Smooth muscle cell (in vitro differentiated cells): ENCODE measurements at regions not wholly inside any gene's neighbourhood (a gene's known extent, or its start where the extent isn't known, plus 50 kb on each side); places are given as distances from the start of the nearest gene placed in this dataset.
"Not testable (repeated sequence)": the region's sequence is repeated elsewhere in the genome, so short reads cannot be mapped to it uniquely, and the experiment has no call there.

Experiments
- DNase-seq: peaks from one replicate; lab custom pipeline; 2025; ENCODE audit not compliant: unreplicated experiment; lab: John Stamatoyannopoulos, UW
- H2AFZ ChIP-seq: fragments of 200-600 bp; sonication (generic); 2 replicates; pipeline ENCODE4 v1.6.0; 2016; ENCODE audit warnings: antibody characterized with exemption, low read depth, mild to moderate bottlenecking
- H3F3A ChIP-seq: fragments of 200-600 bp; sonication (generic); 2 replicates; pipeline ENCODE4 v1.6.0; 2017; ENCODE audit warnings: antibody characterized with exemption, low read depth
- H3K27ac ChIP-seq: fragments of 200-600 bp; sonication (generic); 2 replicates; pipeline ENCODE4 v1.5.1; 2016; ENCODE audit warnings: low read depth, mild to moderate bottlenecking
- H3K27me3 ChIP-seq: fragments of 200-600 bp; sonication (generic); 2 replicates; pipeline ENCODE4 v1.6.1; 2016; ENCODE audit warnings: low read depth, mild to moderate bottlenecking
- H3K36me3 ChIP-seq: fragments of 200-600 bp; sonication (generic); 2 replicates; pipeline ENCODE4 v1.5.1; 2016; ENCODE audit warnings: low read depth
- H3K4me1 ChIP-seq: fragments of 200-600 bp; sonication (generic); 2 replicates; pipeline ENCODE4 v1.5.1; 2016; ENCODE audit warnings: low read depth
- H3K4me2 ChIP-seq: fragments of 200-600 bp; sonication (generic); 2 replicates; pipeline ENCODE4 v1.6.0; 2016; ENCODE audit warnings: mild to moderate bottlenecking
- H3K4me3 ChIP-seq: fragments of 200-600 bp; sonication (generic); 2 replicates; pipeline ENCODE4 v1.5.1; 2016; ENCODE audit warnings: mild to moderate bottlenecking
- H3K79me2 ChIP-seq: fragments of 200-600 bp; sonication (generic); 2 replicates; pipeline ENCODE4 v1.6.0; 2016; ENCODE audit warnings: low read depth, mild to moderate bottlenecking
- H3K9ac ChIP-seq: fragments of 200-600 bp; sonication (generic); 2 replicates; pipeline ENCODE4 v1.6.0; 2016; ENCODE audit warnings: low read depth
- H3K9me3 ChIP-seq: fragments of 200-600 bp; sonication (generic); replicated peaks from 2 replicates; pipeline ENCODE4 v1.5.1; 2016; ENCODE audit warnings: low read depth
- H4K20me1 ChIP-seq: fragments of 200-600 bp; sonication (generic); 2 replicates; pipeline ENCODE4 v1.6.0; 2016; ENCODE audit warnings: low read depth
- CTCF ChIP-seq: fragments of 200-600 bp; sonication (generic); IDR thresholded peaks from 2 replicates; pipeline ENCODE4 v1.5.1; 2017; ENCODE audit warnings: borderline replicate concordance, mild to moderate bottlenecking, antibody characterized with exemption; ENCODE audit not compliant: insufficient read depth, poor library complexity, severe bottlenecking
- WGBS: methylation state at CpG from one replicate; pipeline ENCODE4 v1.1.7; 2016; ENCODE audit warnings: low lambda C conversion rate; 5-methylcytosine and 5-hydroxymethylcytosine counted together

GRCh38 chr2:209162129-209162528 lies 261.7 kb upstream of the MAP2 start:
- Histone ChIP-seq H4K20me1 (no peaks in the 10 kb centered on the region), H3K4me3 (no peak overlapping the region), H3K36me3 (no peaks in the 10 kb centered on the region), H3K79me2 (no peaks in the 10 kb centered on the region), H3F3A (no peaks in the 10 kb centered on the region), H3K4me2 (no peak overlapping the region), H3K4me1 (no peaks in the 10 kb centered on the region), H3K27ac (no peak overlapping the region), H3K27me3 (no peaks in the 10 kb centered on the region), H2AFZ (no peak overlapping the region), H3K9ac (no peak overlapping the region), H3K9me3 (no peaks in the 10 kb centered on the region)
- 51% methylated on average over 2 of the region's 2 CpGs for WGBS
- DNase-seq, result no peak
- TF ChIP-seq CTCF, result no peak

- no peak overlapping the region for H3K27ac ChIP-seq
- H3K9ac ChIP-seq, result no peak overlapping the region
- TF ChIP-seq CTCF, result no peak
- no peaks in the 10 kb centered on the region for H3K79me2 ChIP-seq
- 87% methylated on average over 2 of the region's 2 CpGs for WGBS
- H3K36me3 ChIP-seq, result no peaks in the 10 kb centered on the region
- H3F3A ChIP-seq, result no peaks in the 10 kb centered on the region
- H3K4me3 ChIP-seq, result no peak overlapping the region
- H3K4me1 ChIP-seq, result no peaks in the 10 kb centered on the region
- no peaks in the 10 kb centered on the region for H4K20me1 ChIP-seq
- no peak overlapping the region for H3K4me2 ChIP-seq
- no peak for DNase-seq
- no peaks in the 10 kb centered on the region for H3K27me3 ChIP-seq
- H3K9me3 ChIP-seq, result no peaks in the 10 kb centered on the region
- no peak overlapping the region for H2AFZ ChIP-seq
These were observed 241.9 kb upstream of the MAP2 start for GRCh38 chr2:209181984-209182383.

GRCh38 chr2:209186886-209187285 lies 237.0 kb upstream of the MAP2 start:
- not testable (repeated sequence) for DNase-seq, H3K4me3 ChIP-seq, H3K9me3 ChIP-seq, H3K4me2 ChIP-seq, H3K79me2 ChIP-seq, H3K4me1 ChIP-seq, H3K27me3 ChIP-seq, H3K27ac ChIP-seq, H3K36me3 ChIP-seq, H3K9ac ChIP-seq, H2AFZ ChIP-seq, H4K20me1 ChIP-seq, H3F3A ChIP-seq
- 94% methylated on average over 1 of the region's 1 CpG for WGBS

- Histone ChIP-seq H4K20me1 (no peaks in the 10 kb centered on the region), H3K36me3 (no peaks in the 10 kb centered on the region), H3K27ac (no peak overlapping the region), H3K4me3 (no peak overlapping the region), H3F3A (no peaks in the 10 kb centered on the region), H3K79me2 (no peaks in the 10 kb centered on the region), H3K9ac (no peak overlapping the region), H2AFZ (no peak overlapping the region), H3K9me3 (no peaks in the 10 kb centered on the region), H3K4me1 (no peaks in the 10 kb centered on the region), H3K4me2 (no peak overlapping the region), H3K27me3 (no peaks in the 10 kb centered on the region)
- TF ChIP-seq CTCF, result no peak
- DNase-seq, result no peak
- 89% methylated on average over 1 of the region's 1 CpG for WGBS
These were observed 234.0 kb upstream of the MAP2 start for GRCh38 chr2:209189893-209190292.
